ENCODE measurements at regions not wholly inside any gene's neighbourhood (a gene's known extent, or its start where the extent isn't known, plus 50 kb on each side); places are given as distances from the start of the nearest gene placed in this dataset.
"Not testable (repeated sequence)": the region's sequence is repeated elsewhere in the genome, so short reads cannot be mapped to it uniquely, and the experiment has no call there.

DNA sequence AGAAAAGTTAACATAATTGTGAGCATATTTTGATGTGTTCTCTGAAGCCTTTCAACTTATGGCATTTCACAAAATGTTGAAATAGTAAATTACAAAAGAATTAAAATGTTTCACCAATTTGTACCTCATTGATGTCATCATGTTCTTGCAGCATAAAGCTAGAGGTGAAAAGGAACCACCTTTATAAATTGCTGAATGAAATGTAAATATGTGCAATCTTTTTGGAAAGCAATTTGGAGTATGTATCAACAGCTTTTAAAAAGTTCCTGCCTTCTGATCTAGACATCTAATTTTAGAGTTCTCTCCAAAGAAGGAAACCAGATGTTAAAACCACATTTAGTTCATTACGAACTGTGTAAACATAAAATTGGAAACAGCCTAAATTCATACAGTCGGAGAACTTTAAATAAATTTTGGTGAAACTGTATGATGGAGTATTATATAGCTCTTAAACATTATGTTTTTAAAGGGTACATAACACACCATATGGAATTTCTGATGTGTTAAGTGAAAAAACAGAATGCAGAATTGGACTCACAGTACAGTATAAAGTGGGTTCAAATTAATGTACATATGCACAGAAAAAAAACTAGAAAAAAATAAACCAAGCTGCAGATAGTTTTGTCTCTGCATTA, 311.2 kb upstream of the NAALADL2 start:
- DNase-seq: no peak

DNA sequence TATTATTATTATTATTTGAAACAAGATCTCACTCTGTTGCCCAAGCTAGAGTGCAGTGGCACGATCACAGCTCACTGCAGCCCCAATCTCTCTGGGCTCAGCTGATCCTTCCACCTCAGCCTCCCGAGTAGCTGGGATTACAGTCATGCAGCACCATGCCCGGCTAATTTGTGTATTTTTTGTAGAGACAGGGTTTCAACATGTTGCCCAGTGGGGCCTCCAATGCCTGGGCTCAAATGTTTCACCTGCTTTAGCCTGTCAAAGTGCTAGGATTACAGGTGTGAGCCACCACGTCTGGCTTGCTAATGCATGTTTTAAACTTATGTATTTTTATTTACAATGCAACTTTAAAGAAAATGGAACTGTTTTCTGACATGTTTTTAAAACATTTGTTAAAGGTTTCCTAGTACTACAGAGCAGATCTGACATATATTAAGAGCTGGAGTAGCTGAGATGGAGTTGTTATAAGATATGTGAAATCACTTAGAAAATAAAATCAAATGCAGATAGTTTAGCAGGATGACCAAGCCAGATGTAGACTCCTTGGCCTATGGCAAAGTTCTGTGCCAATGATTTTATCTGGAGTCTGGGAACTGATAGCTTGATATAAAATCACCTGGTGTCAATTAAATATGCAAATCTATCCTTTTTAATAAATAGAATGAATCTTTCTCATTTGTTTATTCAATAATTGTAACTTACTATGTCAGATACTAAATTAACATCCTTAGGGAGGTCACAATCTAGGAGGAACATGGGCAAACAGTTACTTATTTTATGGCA, 310.1 kb upstream of the NAALADL2 start:
- DNase-seq: no peak

DNA sequence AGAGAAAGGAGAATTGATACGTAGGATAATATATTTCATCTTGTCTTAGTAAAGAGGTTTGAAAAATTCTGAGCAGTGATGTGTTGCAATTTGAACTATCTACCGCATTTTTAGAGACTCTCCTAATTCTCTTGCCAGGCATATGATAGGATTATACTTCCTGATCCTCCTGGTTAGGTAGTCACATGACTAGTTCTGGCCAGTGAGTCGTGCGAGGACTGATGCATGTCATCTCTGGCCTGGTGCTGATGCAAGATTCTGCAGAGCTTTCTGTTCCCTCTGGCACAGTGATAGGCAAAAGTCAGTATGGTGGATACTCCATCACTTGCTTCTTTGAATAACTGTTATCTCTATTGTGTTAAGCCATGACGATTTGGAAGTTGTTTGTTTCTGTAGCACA, 277.6 kb upstream of the NAALADL2 start:
- DNase-seq: no peak

DNA sequence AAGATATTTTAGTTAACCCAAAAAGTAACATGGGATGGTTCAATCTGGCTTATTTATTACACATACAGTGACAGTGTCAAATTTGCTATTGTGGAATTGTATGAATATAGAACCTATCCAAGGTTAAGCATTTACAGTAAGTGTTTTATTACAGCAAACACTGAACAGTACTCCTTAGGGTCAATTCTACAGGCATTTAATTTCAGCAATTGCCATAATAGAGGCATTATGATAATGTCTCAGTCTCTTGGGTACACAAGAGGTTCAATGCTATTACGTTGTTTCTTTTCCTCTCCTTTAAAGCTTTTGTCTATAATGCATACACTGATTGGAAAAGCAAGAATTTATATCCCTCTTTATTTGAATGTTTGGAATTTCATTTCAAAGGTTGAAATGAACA, 275.7 kb upstream of the NAALADL2 start:
- no peak for DNase-seq

DNA sequence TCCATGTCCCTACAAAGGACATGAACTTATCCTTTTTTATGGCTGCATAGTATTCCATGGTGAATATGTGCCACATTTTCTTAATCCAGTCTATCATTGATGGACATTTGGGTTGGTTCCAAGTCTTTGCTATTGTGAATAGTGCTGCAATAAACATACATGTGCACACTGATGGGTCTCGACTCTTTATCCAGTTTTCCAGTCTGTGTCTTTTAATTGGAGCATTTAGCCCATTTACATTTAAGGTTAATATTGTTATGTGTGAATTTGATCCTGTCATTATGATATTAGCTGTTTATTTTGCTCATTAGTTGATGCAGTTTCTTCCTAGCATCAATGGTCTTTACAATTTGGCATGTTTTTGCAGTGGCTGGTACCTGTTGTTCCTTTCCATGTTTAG, 272.0 kb upstream of the NAALADL2 start:
- DNase-seq: not testable (repeated sequence)

DNA sequence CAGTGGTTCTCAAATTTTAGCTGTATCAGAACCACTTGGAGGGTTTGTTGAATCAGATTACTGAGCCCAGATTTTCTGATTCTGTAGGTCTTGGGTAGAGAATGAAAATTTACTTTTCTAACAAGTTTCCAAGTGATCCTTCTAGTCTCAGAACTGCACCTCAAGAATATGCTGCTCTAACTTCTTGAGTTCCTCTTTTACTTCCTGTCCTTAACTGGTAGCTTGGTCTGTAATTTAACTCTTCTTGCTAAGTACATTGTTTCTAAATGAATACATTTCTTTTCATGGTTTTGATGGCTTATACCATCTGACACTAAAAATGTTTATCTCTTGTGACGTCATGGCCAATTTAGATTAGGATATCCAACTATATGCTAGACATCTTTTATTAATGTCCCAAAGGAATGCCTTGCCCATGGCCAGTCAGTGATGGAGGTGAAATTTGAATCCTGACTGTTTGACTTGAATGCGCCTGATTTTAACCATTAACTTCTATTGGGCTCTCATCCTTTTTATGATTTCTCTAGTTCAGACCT, 262.6 kb upstream of the NAALADL2 start:
- no peak for DNase-seq

DNA sequence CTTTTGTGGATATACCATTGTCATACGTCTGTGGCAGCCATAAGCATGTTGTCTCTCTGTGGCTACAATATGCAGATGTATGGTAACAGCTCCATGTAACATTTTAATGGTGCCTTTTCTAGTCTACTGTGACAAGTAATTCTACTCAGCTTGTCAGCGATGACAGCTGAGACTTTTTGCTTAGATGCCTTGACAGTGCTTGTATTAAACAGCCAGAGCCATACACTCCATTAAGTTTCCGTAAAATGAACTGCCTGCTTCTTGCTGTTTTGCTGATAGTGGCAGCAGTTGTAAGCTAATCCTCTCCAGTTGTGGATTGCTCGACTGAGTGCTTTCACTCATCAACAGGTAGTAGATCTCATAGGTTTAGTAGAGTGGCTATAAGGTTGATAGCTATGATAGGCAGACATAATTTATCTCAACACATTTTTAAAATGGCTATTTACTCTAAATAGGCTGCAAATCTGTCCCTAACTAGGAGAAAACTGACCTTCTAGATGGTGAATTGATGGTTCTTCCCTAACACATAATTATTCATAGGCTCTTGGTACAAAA, 260.2 kb upstream of the NAALADL2 start:
- DNase-seq: no peak

DNA sequence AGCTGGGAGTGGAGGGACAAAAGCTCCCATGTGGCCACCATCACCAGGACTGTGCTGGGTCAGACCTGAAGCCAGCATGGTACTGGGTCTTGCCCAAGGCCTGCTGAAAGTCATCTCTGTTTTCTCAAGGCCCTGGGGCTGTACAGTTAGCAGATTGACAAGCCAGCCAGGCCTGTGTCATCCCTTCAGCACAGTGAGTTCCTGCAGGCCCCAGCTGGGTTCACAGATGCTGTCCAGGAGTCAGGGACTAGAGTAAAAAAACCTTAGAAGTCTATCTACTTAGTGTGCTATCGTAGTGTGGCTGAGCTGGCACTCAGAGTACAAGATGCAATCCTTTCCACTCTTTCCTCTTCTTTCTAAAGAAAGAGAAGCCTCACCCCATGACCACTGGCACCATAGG, 246.0 kb upstream of the NAALADL2 start:
- DNase-seq: no peak

DNA sequence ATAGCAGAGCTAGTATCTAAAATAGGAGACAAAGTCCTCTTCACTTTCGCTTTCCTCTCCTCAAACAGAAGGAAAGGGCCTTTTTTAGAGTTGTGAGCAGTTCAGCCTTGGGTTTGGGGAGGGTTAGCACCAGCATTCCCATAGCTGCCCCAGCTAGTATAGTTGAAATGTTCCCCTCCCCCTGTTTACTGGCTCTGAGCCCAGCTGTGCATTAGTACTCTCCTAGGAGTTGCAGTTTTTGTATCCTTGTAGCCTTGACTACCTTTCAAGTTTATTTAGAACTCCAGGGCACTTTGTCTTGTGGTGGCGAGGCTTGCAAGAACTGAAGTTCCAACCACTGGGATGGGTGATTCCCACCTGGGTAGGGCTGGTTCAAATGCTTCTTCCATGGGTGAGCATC, 245.1 kb upstream of the NAALADL2 start:
- DNase-seq: no peak

DNA sequence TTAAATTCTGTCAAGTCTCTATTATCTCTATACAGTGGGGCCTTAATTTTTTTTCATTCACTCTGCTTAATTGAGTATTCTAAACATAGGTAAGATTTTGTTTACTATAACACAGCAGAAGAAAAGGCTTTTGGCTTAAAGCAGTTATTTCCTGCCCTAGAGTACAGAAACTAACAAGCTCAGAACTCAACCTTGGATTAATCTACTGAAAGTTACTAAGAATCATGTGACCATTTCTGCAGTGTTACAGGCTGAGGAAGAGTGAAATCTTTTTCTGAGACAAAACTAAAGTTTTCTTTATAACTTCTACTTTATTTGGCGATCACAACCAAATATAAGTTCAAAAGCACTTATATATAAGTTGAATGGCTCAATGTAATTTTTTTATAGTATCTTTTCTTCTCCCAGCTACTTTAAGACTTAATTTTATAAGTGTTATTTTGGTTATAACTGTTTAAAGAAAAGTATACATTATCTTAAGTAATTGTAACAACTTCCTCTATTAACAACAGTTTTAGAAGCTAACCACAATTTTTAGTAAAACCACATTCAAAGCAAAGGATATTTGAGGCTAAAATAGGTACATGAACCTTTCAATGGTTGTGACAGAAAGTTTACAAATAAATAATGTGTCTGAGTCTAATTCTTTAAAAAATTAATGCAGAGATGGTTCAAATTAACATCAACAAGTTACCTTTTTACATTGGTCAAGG, 240.6 kb upstream of the NAALADL2 start:
- no peak for DNase-seq

DNA sequence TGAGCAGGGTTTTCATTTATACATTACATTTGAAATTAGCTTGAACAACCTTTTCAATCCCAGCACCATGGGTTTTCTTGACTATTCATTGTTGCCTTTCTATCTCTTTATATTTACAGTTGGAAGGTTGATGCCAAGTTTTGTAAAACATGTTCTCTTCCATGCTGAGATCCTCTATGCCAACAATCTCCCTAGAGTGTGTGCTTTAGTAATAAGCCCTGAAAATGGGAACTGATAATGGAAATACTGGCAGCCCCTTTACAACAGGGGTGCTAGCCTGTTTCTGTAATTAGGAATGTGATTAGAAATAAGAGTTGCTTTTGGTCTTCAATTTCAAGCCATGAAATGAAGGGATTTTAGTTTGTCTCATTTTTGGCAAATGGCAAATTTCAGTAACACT, 239.9 kb upstream of the NAALADL2 start:
- no peak for DNase-seq

DNA sequence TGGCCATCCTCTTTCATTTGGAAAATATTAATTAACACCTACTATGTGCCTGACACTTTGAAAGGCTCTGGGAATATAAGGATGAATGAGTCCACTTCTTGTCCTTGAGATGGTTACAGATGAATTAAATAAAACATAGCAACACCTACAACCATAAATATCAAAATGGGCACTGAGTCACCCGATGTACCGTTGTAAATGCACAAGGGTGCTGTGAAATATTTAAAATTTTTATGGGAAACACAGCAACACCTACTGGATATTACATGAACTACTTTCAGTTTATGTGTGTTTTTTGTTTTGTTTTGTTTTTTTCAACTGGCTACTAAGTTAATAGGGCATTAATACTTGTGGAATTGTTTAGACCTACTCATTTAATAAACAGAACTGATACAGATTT, 239.0 kb upstream of the NAALADL2 start:
- DNase-seq: no peak

DNA sequence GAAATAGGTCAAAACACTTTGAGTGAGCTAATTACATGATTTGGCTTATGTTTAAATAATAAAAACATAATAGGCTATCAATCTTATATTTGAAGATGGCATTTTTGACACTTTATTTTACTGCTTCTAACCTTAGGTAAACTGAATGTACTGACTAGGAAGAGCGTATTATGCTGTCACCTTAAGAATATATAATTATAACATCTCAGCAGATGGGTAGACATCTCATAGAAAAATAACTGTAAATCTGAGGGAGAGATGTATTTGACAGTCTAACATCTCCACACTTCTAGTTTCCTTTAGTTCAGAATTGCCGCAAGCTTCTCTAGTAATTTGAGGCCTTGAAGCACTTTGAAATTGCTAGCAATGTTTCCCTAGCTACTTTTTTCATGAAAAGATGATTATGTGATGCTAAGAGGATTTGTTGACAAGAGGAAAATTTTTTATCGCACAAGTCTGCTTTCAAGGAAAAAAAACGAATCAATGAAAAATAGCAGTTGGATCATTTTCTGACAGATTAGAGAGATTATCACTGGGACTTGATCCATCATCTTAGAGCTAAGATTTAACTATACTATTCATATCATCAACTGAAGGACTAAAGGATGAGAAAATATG, 238.2 kb upstream of the NAALADL2 start:
- no peak for DNase-seq

DNA sequence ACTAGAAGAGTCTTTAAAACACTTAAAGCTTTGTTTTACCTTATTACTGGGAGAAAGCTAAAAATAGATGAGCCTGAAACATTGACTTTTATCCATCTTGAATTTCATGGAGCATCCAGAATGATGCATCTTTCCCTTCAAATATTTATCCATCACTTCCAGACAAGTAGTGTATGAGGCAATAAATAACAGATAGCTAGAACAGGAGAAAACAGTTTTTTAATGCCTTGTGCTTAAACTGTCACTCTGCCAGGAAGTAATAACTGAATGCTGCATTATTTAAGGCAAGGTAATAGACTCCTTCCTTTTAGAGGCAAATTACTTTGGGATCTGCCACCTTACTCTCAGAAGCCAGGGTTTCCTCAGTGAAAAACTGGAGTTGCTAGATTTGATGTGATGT, 225.8 kb upstream of the NAALADL2 start:
- DNase-seq: no peak

DNA sequence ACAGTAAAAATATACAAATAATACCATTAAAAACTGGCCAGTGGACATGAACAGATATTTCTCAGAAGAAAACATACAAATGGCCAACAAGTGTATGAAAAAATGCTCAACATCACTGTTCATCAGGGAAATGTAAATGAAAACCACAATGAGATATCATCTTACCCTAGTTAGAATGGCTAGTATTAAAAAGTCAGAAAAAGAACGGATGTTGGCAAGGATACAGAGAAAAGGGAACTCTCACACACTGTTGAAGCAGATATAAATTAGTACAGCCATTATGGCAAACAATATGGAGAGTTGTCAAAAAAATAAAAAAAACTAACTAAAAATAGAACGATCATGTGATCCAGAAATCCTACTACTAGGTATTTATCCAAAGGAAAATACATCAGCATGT, 222.7 kb upstream of the NAALADL2 start:
- no peak for DNase-seq

DNA sequence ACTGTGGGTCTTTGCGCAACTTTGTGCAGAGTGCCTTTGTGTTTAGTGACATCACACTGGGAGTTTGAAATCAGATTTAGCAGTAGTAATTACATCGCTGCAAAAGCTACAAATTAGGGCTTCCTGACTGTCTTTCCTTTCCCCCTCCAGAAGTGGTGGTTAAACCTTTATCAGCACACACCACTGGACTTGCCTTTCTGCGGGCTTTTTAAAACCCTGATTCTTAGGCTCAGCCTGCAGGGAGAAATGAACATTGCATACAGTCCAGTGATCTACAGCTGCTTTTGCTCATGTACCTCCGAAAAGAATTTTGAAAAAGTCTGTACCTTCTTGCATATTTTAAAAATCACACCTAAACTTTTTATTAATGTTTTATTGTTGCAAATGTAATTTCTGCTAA, 219.7 kb upstream of the NAALADL2 start:
- DNase-seq: no peak

DNA sequence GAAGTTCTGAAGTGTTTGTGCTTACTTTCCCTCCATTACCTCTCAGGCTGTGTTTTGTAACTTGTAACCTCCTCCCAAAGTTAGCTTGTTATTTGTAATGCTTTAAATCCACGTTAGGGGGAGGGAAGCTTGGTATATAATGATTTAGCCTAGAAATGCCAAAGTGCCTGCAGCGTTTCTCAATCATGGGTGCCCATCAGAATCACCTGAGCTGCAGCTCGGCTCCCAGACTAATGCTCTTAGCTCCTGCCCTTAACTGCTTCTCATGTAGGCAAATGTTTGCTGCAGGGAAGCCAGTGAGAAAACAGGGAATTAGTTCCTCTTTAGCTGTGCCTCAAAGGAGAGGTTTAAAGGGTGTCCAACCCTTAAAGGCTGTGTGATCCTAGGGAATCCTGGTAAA, 219.2 kb upstream of the NAALADL2 start:
- no peak for DNase-seq

DNA sequence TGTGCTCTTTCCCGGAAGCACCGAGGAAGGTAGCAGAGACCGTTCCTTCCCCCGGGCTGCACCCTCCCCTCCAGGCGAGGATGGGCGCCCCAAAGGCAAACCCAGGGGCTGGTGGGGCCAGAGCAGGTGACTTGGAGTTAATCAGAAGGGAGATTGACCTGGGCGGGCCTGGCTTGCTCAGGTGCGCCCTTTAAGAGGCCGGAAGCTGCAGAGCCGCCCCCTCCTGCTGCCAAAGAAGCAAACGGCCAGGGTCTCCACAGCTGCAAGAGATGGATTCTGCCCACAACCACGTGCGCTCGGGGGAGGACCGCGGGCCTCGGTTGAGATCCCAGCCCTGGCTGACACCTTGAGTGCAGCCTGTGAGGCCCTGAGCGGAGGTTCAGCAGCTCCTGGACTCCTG, 218.2 kb upstream of the NAALADL2 start:
- DNase-seq: no peak

DNA sequence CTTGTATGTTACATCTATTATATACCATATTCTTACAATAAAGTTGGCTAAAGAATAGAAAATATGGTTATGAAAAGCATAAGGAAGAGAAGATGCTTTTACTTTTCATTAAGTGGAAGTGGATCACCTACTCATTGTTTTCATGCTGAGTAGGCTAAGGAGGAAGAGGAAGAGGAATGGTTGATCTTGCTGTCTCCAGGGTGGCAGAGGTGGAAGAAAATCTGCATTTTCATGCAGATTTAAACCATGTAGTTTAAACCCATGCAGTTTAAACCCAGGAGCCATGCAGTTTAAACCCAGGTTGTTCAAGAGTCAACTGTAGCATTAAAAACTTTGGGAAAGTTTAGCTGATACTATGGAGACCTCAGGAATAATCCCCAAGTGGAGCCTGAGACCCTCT, 214.8 kb upstream of the NAALADL2 start:
- no peak for DNase-seq

DNA sequence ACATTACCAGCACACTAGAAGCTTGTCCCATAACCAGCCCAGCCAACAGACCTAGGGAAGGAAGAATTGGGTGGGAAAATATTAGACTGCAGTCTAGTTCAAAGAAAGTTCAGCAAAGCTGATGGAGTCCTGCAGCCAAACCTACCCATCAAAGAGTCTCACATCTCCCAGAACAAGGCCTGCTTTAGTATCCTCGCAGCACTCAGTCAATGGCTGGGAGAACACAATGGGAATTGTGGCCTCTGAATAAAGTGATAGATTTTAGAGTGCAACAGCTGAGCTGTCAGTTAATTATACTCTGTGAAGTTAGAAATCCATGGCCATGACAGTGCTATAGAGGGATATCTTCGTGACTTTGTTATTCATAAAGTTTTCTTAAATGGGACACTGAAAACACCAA, 207.2 kb upstream of the NAALADL2 start:
- no peak for DNase-seq

DNA sequence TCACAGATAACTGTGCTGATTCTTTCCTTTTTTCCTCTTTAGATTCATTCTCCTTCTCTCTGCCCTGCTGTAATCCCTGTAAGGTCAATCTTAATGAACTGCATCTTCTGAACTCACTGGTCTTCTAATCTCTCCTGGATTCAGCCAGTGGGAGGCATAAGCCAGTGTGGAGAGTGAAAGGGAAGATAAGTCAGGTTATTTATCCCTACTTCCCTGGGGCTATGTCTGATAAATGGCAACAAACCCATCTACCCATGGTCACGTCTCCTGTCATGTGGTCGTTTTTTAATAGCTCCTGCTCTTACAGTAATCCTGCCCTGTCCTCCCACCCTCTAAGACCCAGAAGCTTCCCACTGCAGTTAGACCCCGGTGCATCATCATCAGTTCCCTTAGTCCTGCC, 199.6 kb upstream of the NAALADL2 start:
- DNase-seq: no peak

DNA sequence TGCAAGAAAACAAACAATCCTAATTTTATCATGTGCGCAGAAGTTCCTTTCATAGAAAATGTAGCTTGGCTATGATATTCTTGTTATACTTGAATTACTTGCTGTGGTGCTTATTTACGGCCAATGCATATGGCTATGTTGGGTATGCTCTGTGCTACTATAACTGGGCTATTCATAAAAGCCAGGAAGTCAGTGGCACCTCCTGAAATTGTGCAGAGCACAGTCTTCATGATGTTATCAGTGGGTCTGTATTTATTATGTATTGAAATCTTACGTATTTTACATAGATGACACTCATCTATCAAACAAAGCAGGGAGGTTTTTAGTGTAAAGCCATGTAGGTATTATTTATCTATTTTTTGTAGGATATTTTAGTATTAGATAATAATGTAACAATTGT, 196.5 kb upstream of the NAALADL2 start:
- DNase-seq: no peak

DNA sequence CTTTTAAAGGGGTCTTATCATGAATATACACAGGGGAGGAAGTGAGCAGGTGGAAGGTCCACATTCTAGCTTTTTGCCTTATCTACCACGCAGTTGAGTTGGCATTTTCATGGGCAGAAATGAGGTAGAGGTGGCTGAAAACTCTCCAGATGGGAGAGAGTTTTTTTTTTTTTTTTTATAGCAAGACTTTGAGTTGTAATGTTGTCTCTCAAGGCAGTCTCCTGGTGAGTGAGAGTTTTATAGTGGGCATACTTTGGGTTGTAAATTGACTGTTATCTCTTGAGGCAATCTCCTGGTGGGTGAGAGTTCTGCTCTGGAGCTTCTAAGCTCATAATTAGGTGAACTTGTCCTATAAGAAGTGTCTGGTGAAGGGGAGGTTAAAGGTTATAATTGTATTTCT, 191.7 kb upstream of the NAALADL2 start:
- DNase-seq: no peak
